A549 (cell line): ENCODE measurements at regions not wholly inside any gene's neighbourhood (a gene's known extent, or its start where the extent isn't known, plus 50 kb on each side); places are given as distances from the start of the nearest gene placed in this dataset.

Experiments used
- ATAC-seq, 2 experiments: fragments of 200-7000 bp in 1 of 2; fragments of >200 bp in 1 of 2; cut with Nextera tagmentation in 1 of 2; cut with Tn5 transposase in 1 of 2; 3 replicates each; pipeline versions ENCODE4 v1.8.0 to v1.9.1; 2018 to 2020; ENCODE audit warnings: mild to moderate bottlenecking in 1 of 2, moderate library complexity in 1 of 2
- CTCF ChIA-PET: fragments of 300-600 bp; sonication (Branson Sonifier 250); formaldehyde crosslinking; extraction: SDS; loops from one replicate; lab custom pipeline; 2021; ENCODE audit warnings: antibody characterized with exemption, inconsistent platforms; lab: Yijun Ruan, JAX
- POLR2A ChIA-PET: fragments of 350-600 bp; formaldehyde crosslinking; extraction: SDS; loops from one replicate; lab custom pipeline; 2021; ENCODE audit warnings: antibody characterized with exemption, inconsistent platforms; lab: Yijun Ruan, JAX
- DNase-seq, 2 experiments: peaks; one replicate each; pipeline versions ENCODE4 v3.0.0 to v3.0.0-alpha.2; 2011 to 2016; ENCODE audit warnings: low read depth in 1 of 2, low spot score in 1 of 2
- FAIRE-seq: peaks from 2 replicates; lab custom pipeline; 2011; peaks lifted over from hg19 to GRCh38; lab: Jason Lieb, UNC
- H3K27ac ChIP-seq, 2 experiments: fragments of >200 bp; sonication (Bioruptor Twin); formaldehyde crosslinking; 3 replicates each; pipeline ENCODE4 v1.5.1; 2016 to 2017
- H3K4me1 ChIP-seq: fragments of >200 bp; sonication (Bioruptor Twin); formaldehyde crosslinking; 3 replicates; pipeline ENCODE4 v1.6.1; 2016
- H3K4me2 ChIP-seq: fragments of >200 bp; sonication (Bioruptor Twin); formaldehyde crosslinking; 3 replicates; pipeline ENCODE4 v1.6.1; 2016
- H3K4me3 ChIP-seq: fragments of >200 bp; sonication (Bioruptor Twin); formaldehyde crosslinking; 3 replicates; pipeline ENCODE4 v1.5.1; 2016
- H3K9me3 ChIP-seq: fragments of >200 bp; sonication (Bioruptor Twin); formaldehyde crosslinking; 3 replicates; pipeline ENCODE4 v1.6.1; 2016
- ATOH8 ChIP-seq: fragments of 250-450 bp; sonication (Bioruptor Pico); IDR thresholded peaks from 2 replicates; pipeline ENCODE4 v1.5.0; 2020; ENCODE audit warnings: low read depth, mild to moderate bottlenecking, moderate library complexity
- BHLHE40 ChIP-seq: IDR thresholded peaks from 2 replicates; pipeline ENCODE4 v1.6.1; 2012; ENCODE audit warnings: low read depth, low read length, inconsistent platforms
- CBX8 ChIP-seq: fragments of 200-600 bp; sonication (generic); IDR thresholded peaks from 2 replicates; pipeline ENCODE4 v1.6.1; 2016
- CEBPB ChIP-seq, 2 experiments: fragments of >200 bp in 1 of 2; sonication (Bioruptor Twin) in 1 of 2; formaldehyde crosslinking in 1 of 2; IDR thresholded peaks; 2 replicates each; pipeline ENCODE4 v1.6.1; 2012 to 2016
- CHD2 ChIP-seq: fragments of 150-350 bp; IDR thresholded peaks from 2 replicates; pipeline ENCODE4 v1.6.1; 2014; ENCODE audit warnings: low read length; ENCODE audit not compliant: partially characterized antibody
- CHD4 ChIP-seq: fragments of 200-600 bp; sonication (generic); IDR thresholded peaks from 2 replicates; pipeline ENCODE4 v1.6.1; 2016; ENCODE audit warnings: antibody characterized with exemption, mild to moderate bottlenecking, borderline replicate concordance
- E2F6 ChIP-seq: IDR thresholded peaks from 2 replicates; pipeline ENCODE4 v1.6.1; 2012; ENCODE audit warnings: low read depth, borderline replicate concordance
- EHF ChIP-seq: fragments of 250-450 bp; sonication (Bioruptor Pico); IDR thresholded peaks from 2 replicates; pipeline ENCODE4 v1.5.0; 2020; ENCODE audit warnings: mild to moderate bottlenecking
- EHMT2 ChIP-seq: fragments of 200-600 bp; sonication (generic); IDR thresholded peaks from 2 replicates; pipeline ENCODE4 v1.6.1; 2016; ENCODE audit warnings: antibody characterized with exemption, low read depth, mild to moderate bottlenecking, moderate library complexity
- EP300 ChIP-seq, 2 experiments: fragments of >200 bp; sonication (Bioruptor Twin); formaldehyde crosslinking; IDR thresholded peaks; 2 replicates in 1 of 2; 3 replicates in 1 of 2; pipeline ENCODE4 v1.6.1; 2016 to 2017
- FOSB ChIP-seq: fragments of 250-450 bp; sonication (Bioruptor Pico); IDR thresholded peaks from 2 replicates; pipeline ENCODE4 v1.5.0; 2020; ENCODE audit warnings: mild to moderate bottlenecking, moderate library complexity
- GATA3 ChIP-seq: IDR thresholded peaks from 2 replicates; pipeline ENCODE4 v1.6.1; 2012; ENCODE audit warnings: borderline replicate concordance
- HDAC2 ChIP-seq: fragments of 200-600 bp; sonication (generic); IDR thresholded peaks from 2 replicates; pipeline ENCODE4 v1.6.1; 2016
- HEYL ChIP-seq: fragments of 250-450 bp; sonication (Bioruptor Pico); IDR thresholded peaks from 2 replicates; pipeline ENCODE4 v1.8.0; 2021; ENCODE audit warnings: mild to moderate bottlenecking, moderate library complexity
- JUN ChIP-seq, 2 experiments: fragments of >200 bp; sonication (Bioruptor Twin); formaldehyde crosslinking; IDR thresholded peaks; 2 replicates in 1 of 2; 3 replicates in 1 of 2; pipeline ENCODE4 v1.6.1; 2016 to 2017
- KDM1A ChIP-seq: fragments of 200-600 bp; sonication (generic); IDR thresholded peaks from 2 replicates; pipeline ENCODE4 v1.6.1; 2016; ENCODE audit warnings: low read depth, mild to moderate bottlenecking
- PHF8 ChIP-seq: fragments of 200-600 bp; sonication (generic); IDR thresholded peaks from 2 replicates; pipeline ENCODE4 v1.6.1; 2016; ENCODE audit warnings: low read depth, mild to moderate bottlenecking, antibody characterized with exemption, moderate library complexity, borderline replicate concordance
- POLR2AphosphoS2 ChIP-seq: conservative IDR thresholded peaks from 2 replicates; pipeline ENCODE4 v1.6.1; 2012; ENCODE audit warnings: low read length, improper control_type of control experiment, inconsistent platforms
- RAD21 ChIP-seq, 2 experiments: fragments of >200 bp in 1 of 2; sonication (Bioruptor Twin) in 1 of 2; formaldehyde crosslinking in 1 of 2; IDR thresholded peaks in 1 of 2; conservative IDR thresholded peaks in 1 of 2; 2 replicates in 1 of 2; 3 replicates in 1 of 2; pipeline ENCODE4 v1.6.1; 2012 to 2018; ENCODE audit warnings: inconsistent platforms in 1 of 2
- SREBF2 ChIP-seq: fragments of 450-650 bp; IDR thresholded peaks from 2 replicates; pipeline ENCODE4 v1.6.1; 2014; ENCODE audit warnings: mild to moderate bottlenecking, moderate library complexity
- TFCP2L1 ChIP-seq: fragments of 250-450 bp; sonication (Bioruptor Pico); IDR thresholded peaks from 2 replicates; pipeline ENCODE4 v1.5.0; 2021; ENCODE audit warnings: mild to moderate bottlenecking
- ZC3H11A ChIP-seq: fragments of 450-650 bp; IDR thresholded peaks from 2 replicates; pipeline ENCODE4 v1.6.1; 2014; ENCODE audit warnings: antibody characterized with exemption, mild to moderate bottlenecking
- ZNF302 ChIP-seq: fragments of 250-450 bp; sonication (Bioruptor Pico); IDR thresholded peaks from 2 replicates; pipeline ENCODE4 v1.9.0; 2021; ENCODE audit warnings: inconsistent platforms, mild to moderate bottlenecking, moderate library complexity
- WGBS: methylation state at CpG from one replicate; pipeline ENCODE4 v1.1.6; 2017; ENCODE audit errors: missing lambda C conversion rate; 5-methylcytosine and 5-hydroxymethylcytosine counted together
- TF ChIP-seq, protein P1 (sequence below): fragments of >200 bp; sonication (Bioruptor Twin); formaldehyde crosslinking; IDR thresholded peaks from 3 replicates; pipeline ENCODE4 v1.5.1; 2016
- TF ChIP-seq, protein P2 (sequence below): fragments of 200-600 bp; sonication (generic); IDR thresholded peaks from 2 replicates; pipeline ENCODE4 v1.6.1; 2016; ENCODE audit warnings: antibody characterized with exemption, mild to moderate bottlenecking, moderate library complexity

- no peak overlapping the region for H3K4me2 ChIP-seq
- TF ChIP-seq EHMT2 (no peak), TFCP2L1 (no peak), E2F6 (no peak), GATA3 (no peak), FOSB (CRISPR knock-in tag) (no peak), CBX8 (no peak)
- TF ChIP-seq, protein P1, sequence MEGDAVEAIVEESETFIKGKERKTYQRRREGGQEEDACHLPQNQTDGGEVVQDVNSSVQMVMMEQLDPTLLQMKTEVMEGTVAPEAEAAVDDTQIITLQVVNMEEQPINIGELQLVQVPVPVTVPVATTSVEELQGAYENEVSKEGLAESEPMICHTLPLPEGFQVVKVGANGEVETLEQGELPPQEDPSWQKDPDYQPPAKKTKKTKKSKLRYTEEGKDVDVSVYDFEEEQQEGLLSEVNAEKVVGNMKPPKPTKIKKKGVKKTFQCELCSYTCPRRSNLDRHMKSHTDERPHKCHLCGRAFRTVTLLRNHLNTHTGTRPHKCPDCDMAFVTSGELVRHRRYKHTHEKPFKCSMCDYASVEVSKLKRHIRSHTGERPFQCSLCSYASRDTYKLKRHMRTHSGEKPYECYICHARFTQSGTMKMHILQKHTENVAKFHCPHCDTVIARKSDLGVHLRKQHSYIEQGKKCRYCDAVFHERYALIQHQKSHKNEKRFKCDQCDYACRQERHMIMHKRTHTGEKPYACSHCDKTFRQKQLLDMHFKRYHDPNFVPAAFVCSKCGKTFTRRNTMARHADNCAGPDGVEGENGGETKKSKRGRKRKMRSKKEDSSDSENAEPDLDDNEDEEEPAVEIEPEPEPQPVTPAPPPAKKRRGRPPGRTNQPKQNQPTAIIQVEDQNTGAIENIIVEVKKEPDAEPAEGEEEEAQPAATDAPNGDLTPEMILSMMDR = no peak
- ChIA-PET POLR2A (no interaction called here), CTCF (no interaction called here)
- no peak for DNase-seq
- H3K4me3 ChIP-seq = no peak overlapping the region
- no peaks in the 10 kb centered on the region for H3K9me3 ChIP-seq
- ATAC-seq = no peak
- H3K27ac ChIP-seq = no peak overlapping the region
- H3K4me1 ChIP-seq = no peaks in the 10 kb centered on the region
- WGBS = 11% methylated on average over 3 of the region's 3 CpGs
- no peak for FAIRE-seq
Measured at GRCh38 chr13:58081301-58081820, 449.8 kb downstream of the PCDH17 start.

DNA sequence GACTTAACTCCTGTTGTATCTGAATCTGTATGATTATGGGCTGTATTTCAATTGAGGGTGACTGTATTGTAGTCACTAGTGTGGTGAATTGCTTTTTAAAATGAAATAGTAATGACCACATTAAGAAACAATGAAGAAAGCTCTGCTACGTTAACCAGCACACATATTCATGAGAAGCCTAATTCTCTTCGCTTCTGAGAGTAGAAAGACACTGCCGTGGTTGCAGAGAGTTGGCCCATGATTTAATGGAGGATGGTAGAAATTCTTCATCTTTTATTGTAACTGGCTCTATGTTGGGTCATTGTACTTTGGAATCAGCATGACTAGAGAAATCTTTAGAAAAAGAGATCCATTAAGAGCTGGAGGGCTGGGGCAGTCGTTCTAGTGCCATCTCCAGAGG, 451.5 kb downstream of the PCDH17 start:
- POLR2A ChIA-PET = no interaction called here
- ATAC-seq = no peak

DNA sequence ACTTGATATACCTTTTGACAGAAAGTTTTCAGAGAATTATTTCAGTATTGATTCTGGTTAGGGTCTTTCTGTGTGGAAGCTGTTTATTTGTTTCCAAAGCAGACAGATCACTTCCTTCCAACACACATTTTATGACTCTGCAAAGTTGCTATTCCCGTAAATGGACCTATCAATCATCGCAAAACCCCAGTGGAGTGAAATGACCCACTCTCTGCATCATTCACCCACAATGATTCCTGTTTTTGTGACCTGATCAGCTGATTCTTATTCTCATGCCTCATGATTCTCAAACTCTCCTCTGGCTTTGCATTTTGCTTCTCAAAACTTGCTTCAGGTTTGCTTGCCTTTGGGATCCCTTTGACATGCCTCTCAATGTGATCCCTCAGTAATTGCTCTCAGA, 453.7 kb downstream of the PCDH17 start:
- Histone ChIP-seq H3K4me1 (no peaks in the 10 kb centered on the region), H3K4me3 (no peak overlapping the region), H3K27ac (no peak overlapping the region), H3K9me3 (no peaks in the 10 kb centered on the region), H3K4me2 (no peak overlapping the region)
- no peak for TF ChIP-seq ATOH8 (CRISPR knock-in tag)
- TF ChIP-seq ZNF302 (CRISPR knock-in tag) = no peak
- no peak for TF ChIP-seq JUN (IDR thresholded peaks at IDR 0.05)
- TF ChIP-seq CHD2 = no peak
- TF ChIP-seq CHD4 = no peak
- TF ChIP-seq BHLHE40 = no peak
- TF ChIP-seq POLR2AphosphoS2 = no peak
- no peak for TF ChIP-seq HDAC2
- TF ChIP-seq PHF8 = no peak
- no peak for TF ChIP-seq HEYL (CRISPR knock-in tag)
- no peak for TF ChIP-seq KDM1A
- no peak for TF ChIP-seq RAD21 (conservative IDR thresholded peaks at IDR 0.05 in 1 of 2, IDR thresholded peaks at IDR 0.05 in 1 of 2)
- TF ChIP-seq EP300 (IDR thresholded peaks at IDR 0.05) = no peak
- no peak for TF ChIP-seq CEBPB (IDR thresholded peaks at IDR 0.05)
- no peak for TF ChIP-seq GATA3
- TF ChIP-seq ZC3H11A = no peak
- TF ChIP-seq, protein P2, sequence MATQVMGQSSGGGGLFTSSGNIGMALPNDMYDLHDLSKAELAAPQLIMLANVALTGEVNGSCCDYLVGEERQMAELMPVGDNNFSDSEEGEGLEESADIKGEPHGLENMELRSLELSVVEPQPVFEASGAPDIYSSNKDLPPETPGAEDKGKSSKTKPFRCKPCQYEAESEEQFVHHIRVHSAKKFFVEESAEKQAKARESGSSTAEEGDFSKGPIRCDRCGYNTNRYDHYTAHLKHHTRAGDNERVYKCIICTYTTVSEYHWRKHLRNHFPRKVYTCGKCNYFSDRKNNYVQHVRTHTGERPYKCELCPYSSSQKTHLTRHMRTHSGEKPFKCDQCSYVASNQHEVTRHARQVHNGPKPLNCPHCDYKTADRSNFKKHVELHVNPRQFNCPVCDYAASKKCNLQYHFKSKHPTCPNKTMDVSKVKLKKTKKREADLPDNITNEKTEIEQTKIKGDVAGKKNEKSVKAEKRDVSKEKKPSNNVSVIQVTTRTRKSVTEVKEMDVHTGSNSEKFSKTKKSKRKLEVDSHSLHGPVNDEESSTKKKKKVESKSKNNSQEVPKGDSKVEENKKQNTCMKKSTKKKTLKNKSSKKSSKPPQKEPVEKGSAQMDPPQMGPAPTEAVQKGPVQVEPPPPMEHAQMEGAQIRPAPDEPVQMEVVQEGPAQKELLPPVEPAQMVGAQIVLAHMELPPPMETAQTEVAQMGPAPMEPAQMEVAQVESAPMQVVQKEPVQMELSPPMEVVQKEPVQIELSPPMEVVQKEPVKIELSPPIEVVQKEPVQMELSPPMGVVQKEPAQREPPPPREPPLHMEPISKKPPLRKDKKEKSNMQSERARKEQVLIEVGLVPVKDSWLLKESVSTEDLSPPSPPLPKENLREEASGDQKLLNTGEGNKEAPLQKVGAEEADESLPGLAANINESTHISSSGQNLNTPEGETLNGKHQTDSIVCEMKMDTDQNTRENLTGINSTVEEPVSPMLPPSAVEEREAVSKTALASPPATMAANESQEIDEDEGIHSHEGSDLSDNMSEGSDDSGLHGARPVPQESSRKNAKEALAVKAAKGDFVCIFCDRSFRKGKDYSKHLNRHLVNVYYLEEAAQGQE = no peak
- ChIA-PET POLR2A (no interaction called here), CTCF (no interaction called here)
- 25% methylated on average over 2 of the region's 2 CpGs for WGBS
- FAIRE-seq = no peak
- no peak for DNase-seq
- no peak for ATAC-seq

More for the DNA sequence above, 451.5 kb downstream of the PCDH17 start:
- DNase-seq (no peak), FAIRE-seq (no peak)
- no peaks in the 10 kb centered on the region for H3K9me3 ChIP-seq
- WGBS = 10% methylated on average over 4 of the region's 4 CpGs
- CTCF ChIA-PET = no interaction called here
- no peak overlapping the region for H3K27ac ChIP-seq
- H3K4me2 ChIP-seq = no peak overlapping the region
- H3K4me3 ChIP-seq = no peak overlapping the region
- TF ChIP-seq CHD2 (no peak), RAD21 (conservative IDR thresholded peaks at IDR 0.05 in 1 of 2, IDR thresholded peaks at IDR 0.05 in 1 of 2) (no peak), EHF (no peak), SREBF2 (no peak), ZC3H11A (no peak), POLR2AphosphoS2 (no peak), GATA3 (no peak)
- H3K4me1 ChIP-seq = no peaks in the 10 kb centered on the region
